HG02623 (cell line): ENCODE measurements at regions not wholly inside any gene's neighbourhood (a gene's known extent, or its start where the extent isn't known, plus 50 kb on each side); places are given as distances from the start of the nearest gene placed in this dataset.
"Not testable (repeated sequence)": the region's sequence is repeated elsewhere in the genome, so short reads cannot be mapped to it uniquely, and the experiment has no call there.

ENCODE experiments used
- ATAC-seq: cut with Tn5 transposase; IDR thresholded peaks from one replicate; pipeline ENCODE4 v1.9.1; 2021; ENCODE audit warnings: moderate library complexity; ENCODE audit not compliant: unreplicated experiment

GRCh38 chr7:91620827-91621226 is 259.7 kb downstream of the MTERF1 start:
- ATAC-seq, result no peak

GRCh38 chr7:91627324-91627723 is 253.2 kb downstream of the MTERF1 start:
- not testable (repeated sequence) for ATAC-seq

GRCh38 chr7:91628742-91629141 is 251.8 kb downstream of the MTERF1 start:
- no peak for ATAC-seq

- ATAC-seq, result no peak
Measured at GRCh38 chr7:91630581-91631380, 249.7 kb downstream of the MTERF1 start.

- ATAC-seq, result no peak
Measured at GRCh38 chr7:91632234-91632940, 248.1 kb downstream of the MTERF1 start.

- ATAC-seq, result no peak
Measured at GRCh38 chr7:91633013-91633441, 247.5 kb downstream of the MTERF1 start.

- no peak for ATAC-seq
Measured at GRCh38 chr7:91634485-91635177, 245.9 kb downstream of the MTERF1 start.

- ATAC-seq, result peak; percentile 52
Measured at GRCh38 chr7:91636129-91636724, 244.3 kb downstream of the MTERF1 start.

GRCh38 chr7:91636728-91637127 is 243.8 kb downstream of the MTERF1 start:
- no peak for ATAC-seq

GRCh38 chr7:91644256-91644655 is 236.2 kb downstream of the MTERF1 start:
- ATAC-seq, result no peak

- no peak for ATAC-seq
Measured at GRCh38 chr7:91645542-91645941, 235.0 kb downstream of the MTERF1 start.

- ATAC-seq, result no peak
Measured at GRCh38 chr7:91651986-91652385, 228.5 kb downstream of the MTERF1 start.

GRCh38 chr7:91653286-91653685 is 227.2 kb downstream of the MTERF1 start:
- ATAC-seq, result no peak

- no peak for ATAC-seq
Measured at GRCh38 chr7:91655656-91656055, 224.8 kb downstream of the MTERF1 start.

- no peak for ATAC-seq
Measured at GRCh38 chr7:91656541-91657482, 223.7 kb downstream of the MTERF1 start.

GRCh38 chr7:91657483-91658071 is 222.9 kb downstream of the MTERF1 start:
- no peak for ATAC-seq

- no peak for ATAC-seq
Measured at GRCh38 chr7:91659096-91659495, 221.4 kb downstream of the MTERF1 start.

- ATAC-seq, result peak; percentile 63
Measured at GRCh38 chr7:91660734-91661356, 219.7 kb downstream of the MTERF1 start.

- ATAC-seq, result no peak
Measured at GRCh38 chr7:91661727-91662126, 218.8 kb downstream of the MTERF1 start.
